Panc1 (cell line): ENCODE measurements at regions not wholly inside any gene's neighbourhood (a gene's known extent, or its start where the extent isn't known, plus 50 kb on each side); places are given as distances from the start of the nearest gene placed in this dataset.

Source experiments
- ATAC-seq: fragments of 200-7000 bp; cut with Tn5 transposase; 2 replicates; pipeline ENCODE4 v1.9.1; 2020; ENCODE audit warnings: mild to moderate bottlenecking, moderate library complexity
- BruUV-seq: library from RNA; stranded (reverse); fragments of 400-500 nt; replicated peaks from 2 replicates; lab custom pipeline; 2021; lab: Mats Ljungman, UMichigan
- CTCF ChIA-PET: fragments of 300-600 bp; sonication (Branson Sonifier 250); formaldehyde crosslinking; loops from one replicate; lab custom pipeline; 2022; ENCODE audit warnings: antibody characterized with exemption; lab: Charles Lee
- POLR2A ChIA-PET: fragments of 300-600 bp; sonication (Branson Sonifier 250); formaldehyde crosslinking; loops from one replicate; lab custom pipeline; 2022; ENCODE audit warnings: antibody characterized with exemption; lab: Charles Lee
- DNase-seq: peaks from one replicate; pipeline ENCODE4 v3.0.0-alpha.2; 2010; ENCODE audit warnings: low read depth, low spot score
- H3K27ac ChIP-seq: 2 replicates; pipeline ENCODE4 v1.5.1; 2011; ENCODE audit warnings: mild to moderate bottlenecking, low read length, inconsistent platforms
- H3K27me3 ChIP-seq: fragments of 200-500 bp; sonication (Bioruptor generic); 2 replicates; pipeline ENCODE4 v1.6.0; 2014; ENCODE audit warnings: low read length, inconsistent platforms; ENCODE audit not compliant: control insufficient read depth, insufficient read depth
- H3K36me3 ChIP-seq: fragments of 200-500 bp; sonication (Bioruptor generic); 2 replicates; pipeline ENCODE4 v1.5.1; 2014; ENCODE audit warnings: inconsistent platforms, mild to moderate bottlenecking, low read length, moderate library complexity; ENCODE audit not compliant: control insufficient read depth, insufficient read depth
- H3K4me1 ChIP-seq: 2 replicates; pipeline ENCODE4 v1.5.1; 2011; ENCODE audit warnings: inconsistent platforms, mild to moderate bottlenecking, low read length, moderate library complexity; ENCODE audit not compliant: control insufficient read depth, insufficient read depth
- H3K4me3 ChIP-seq, 2 experiments: 2 replicates each; pipeline ENCODE4 v1.5.1; 2011 to 2012; ENCODE audit warnings: low read depth in 2 of 2, low read length in 2 of 2, mild to moderate bottlenecking in 2 of 2, inconsistent platforms in 1 of 2, moderate library complexity in 1 of 2
- H3K9me3 ChIP-seq: fragments of 200-500 bp; sonication (Bioruptor generic); 2 replicates; pipeline ENCODE4 v1.5.1; 2014; ENCODE audit warnings: low read depth, mild to moderate bottlenecking, inconsistent platforms, low read length, moderate library complexity; ENCODE audit not compliant: control insufficient read depth, insufficient read depth
- POLR2AphosphoS5 ChIP-seq: IDR thresholded peaks from 2 replicates; pipeline ENCODE4 v1.6.1; 2012; ENCODE audit warnings: mild to moderate bottlenecking, low read depth, low read length, moderate library complexity
- SIN3A ChIP-seq: IDR thresholded peaks from 2 replicates; pipeline ENCODE4 v1.6.1; 2012; ENCODE audit warnings: low read depth, mild to moderate bottlenecking, low read length, moderate library complexity, borderline replicate concordance; ENCODE audit not compliant: insufficient read depth
- TCF7L2 ChIP-seq: IDR thresholded peaks from 2 replicates; pipeline ENCODE4 v1.6.1; 2011; ENCODE audit warnings: mild to moderate bottlenecking, low read depth, low read length, inconsistent platforms
- in situ Hi-C: cut with HindIII; loops from 2 replicates; pipeline ENCODE4 v1.10.0; 2016; ENCODE audit warnings: low sequenced_read_pairs, low pct_unique_long_range_greater_than_20kb
- intact Hi-C: fragments of 100-400 bp; cut with micrococcal nuclease; formaldehyde crosslinking; loops from one replicate; pipeline ENCODE4 v1.10.0; 2022; ENCODE audit not compliant: unreplicated experiment
- TF ChIP-seq, protein P1 (sequence below): fragments of 450-650 bp; IDR thresholded peaks from 2 replicates; pipeline ENCODE4 v1.5.1; 2017; ENCODE audit warnings: mild to moderate bottlenecking
- TF ChIP-seq, protein P2 (sequence below), 2 experiments: IDR thresholded peaks; 2 replicates each; pipeline ENCODE4 v1.6.1; 2011 to 2012; ENCODE audit warnings: low read depth in 2 of 2, control low read depth in 1 of 2, low read length in 1 of 2, mild to moderate bottlenecking in 1 of 2, moderate library complexity in 1 of 2; ENCODE audit not compliant: insufficient read depth in 1 of 2

DNA sequence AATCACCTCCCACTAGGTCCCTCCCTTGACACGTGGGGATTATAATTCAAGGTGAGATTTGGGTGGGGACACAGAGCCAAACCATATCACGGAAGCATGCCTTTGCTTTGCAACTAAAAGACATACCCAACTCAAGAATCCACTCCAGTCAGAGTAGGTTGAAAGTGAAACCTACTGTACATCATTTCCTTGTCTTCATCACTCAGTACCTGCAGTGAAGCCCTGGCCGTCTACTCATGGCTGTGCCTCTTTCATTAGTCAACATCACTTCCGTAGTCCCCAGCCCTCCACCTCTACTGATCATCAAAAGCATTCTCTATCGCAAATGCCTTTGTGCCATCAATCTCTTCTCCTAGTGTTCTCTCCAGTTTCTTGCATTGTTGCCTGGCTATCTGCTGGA lies 343.1 kb upstream of the ARGLU1 start:
- DNase-seq (no peak), ATAC-seq (no peak)
- no peaks in the 10 kb centered on the region; the same call in 1 of the 2 replicates for H3K27me3 ChIP-seq
- in situ Hi-C loops, result no loop called here
- H3K4me3 ChIP-seq, result no peak overlapping the region
- intact Hi-C loops, result no loop called here
- ChIA-PET CTCF (no interaction called here), POLR2A (no interaction called here)
- H3K9me3 ChIP-seq, result no peaks in the 10 kb centered on the region
- TF ChIP-seq, protein P1, sequence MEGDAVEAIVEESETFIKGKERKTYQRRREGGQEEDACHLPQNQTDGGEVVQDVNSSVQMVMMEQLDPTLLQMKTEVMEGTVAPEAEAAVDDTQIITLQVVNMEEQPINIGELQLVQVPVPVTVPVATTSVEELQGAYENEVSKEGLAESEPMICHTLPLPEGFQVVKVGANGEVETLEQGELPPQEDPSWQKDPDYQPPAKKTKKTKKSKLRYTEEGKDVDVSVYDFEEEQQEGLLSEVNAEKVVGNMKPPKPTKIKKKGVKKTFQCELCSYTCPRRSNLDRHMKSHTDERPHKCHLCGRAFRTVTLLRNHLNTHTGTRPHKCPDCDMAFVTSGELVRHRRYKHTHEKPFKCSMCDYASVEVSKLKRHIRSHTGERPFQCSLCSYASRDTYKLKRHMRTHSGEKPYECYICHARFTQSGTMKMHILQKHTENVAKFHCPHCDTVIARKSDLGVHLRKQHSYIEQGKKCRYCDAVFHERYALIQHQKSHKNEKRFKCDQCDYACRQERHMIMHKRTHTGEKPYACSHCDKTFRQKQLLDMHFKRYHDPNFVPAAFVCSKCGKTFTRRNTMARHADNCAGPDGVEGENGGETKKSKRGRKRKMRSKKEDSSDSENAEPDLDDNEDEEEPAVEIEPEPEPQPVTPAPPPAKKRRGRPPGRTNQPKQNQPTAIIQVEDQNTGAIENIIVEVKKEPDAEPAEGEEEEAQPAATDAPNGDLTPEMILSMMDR, result no peak
- no peak for TF ChIP-seq TCF7L2
- no peak for TF ChIP-seq SIN3A
- no peak for TF ChIP-seq POLR2AphosphoS5
- TF ChIP-seq, protein P2, sequence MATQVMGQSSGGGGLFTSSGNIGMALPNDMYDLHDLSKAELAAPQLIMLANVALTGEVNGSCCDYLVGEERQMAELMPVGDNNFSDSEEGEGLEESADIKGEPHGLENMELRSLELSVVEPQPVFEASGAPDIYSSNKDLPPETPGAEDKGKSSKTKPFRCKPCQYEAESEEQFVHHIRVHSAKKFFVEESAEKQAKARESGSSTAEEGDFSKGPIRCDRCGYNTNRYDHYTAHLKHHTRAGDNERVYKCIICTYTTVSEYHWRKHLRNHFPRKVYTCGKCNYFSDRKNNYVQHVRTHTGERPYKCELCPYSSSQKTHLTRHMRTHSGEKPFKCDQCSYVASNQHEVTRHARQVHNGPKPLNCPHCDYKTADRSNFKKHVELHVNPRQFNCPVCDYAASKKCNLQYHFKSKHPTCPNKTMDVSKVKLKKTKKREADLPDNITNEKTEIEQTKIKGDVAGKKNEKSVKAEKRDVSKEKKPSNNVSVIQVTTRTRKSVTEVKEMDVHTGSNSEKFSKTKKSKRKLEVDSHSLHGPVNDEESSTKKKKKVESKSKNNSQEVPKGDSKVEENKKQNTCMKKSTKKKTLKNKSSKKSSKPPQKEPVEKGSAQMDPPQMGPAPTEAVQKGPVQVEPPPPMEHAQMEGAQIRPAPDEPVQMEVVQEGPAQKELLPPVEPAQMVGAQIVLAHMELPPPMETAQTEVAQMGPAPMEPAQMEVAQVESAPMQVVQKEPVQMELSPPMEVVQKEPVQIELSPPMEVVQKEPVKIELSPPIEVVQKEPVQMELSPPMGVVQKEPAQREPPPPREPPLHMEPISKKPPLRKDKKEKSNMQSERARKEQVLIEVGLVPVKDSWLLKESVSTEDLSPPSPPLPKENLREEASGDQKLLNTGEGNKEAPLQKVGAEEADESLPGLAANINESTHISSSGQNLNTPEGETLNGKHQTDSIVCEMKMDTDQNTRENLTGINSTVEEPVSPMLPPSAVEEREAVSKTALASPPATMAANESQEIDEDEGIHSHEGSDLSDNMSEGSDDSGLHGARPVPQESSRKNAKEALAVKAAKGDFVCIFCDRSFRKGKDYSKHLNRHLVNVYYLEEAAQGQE (IDR thresholded peaks at IDR 0.05; ENCODE audit: insufficient read depth in 1 of 2, low read depth in 2 of 2, low read length in 1 of 2), result no peak
- H3K36me3 ChIP-seq, result no peaks in the 10 kb centered on the region
- H3K27ac ChIP-seq, result no peak overlapping the region
- no peaks in the 10 kb centered on the region for H3K4me1 ChIP-seq
- BruUV-seq, result no TSS peak

DNA sequence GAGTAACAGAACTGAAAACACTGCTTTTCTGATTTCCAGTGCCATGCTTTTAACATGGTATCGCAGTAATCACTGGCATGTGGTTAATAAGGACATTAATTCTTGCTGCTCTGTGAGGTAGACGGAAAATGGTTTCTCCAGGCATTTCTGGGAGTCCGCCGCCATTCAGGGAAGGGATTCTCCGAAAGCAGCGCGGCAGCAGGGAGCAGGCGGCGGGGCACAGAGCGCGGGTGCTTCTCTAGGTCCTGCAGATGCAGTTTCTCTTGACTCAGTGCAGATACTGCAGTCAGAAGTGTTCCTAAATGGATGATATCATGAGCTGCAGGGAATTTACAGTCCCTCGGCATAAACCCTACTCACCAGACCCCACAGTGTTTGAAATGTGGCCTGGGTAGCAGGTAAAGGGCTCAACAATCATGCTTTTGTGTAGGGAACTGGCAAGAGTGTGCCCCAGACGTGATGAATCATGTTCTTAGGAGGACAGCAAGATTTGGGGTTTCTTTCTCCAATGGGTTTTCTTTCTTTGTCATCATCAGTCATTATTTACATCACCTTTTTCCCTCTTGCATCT lies 338.6 kb upstream of the ARGLU1 start:
- TF ChIP-seq, protein P1, result no peak
- no peak for TF ChIP-seq POLR2AphosphoS5
- TF ChIP-seq SIN3A, result no peak
- no peak for TF ChIP-seq TCF7L2
- TF ChIP-seq, protein P2 (IDR thresholded peaks at IDR 0.05; ENCODE audit: insufficient read depth in 1 of 2, low read depth in 2 of 2, low read length in 1 of 2), result no peak
- Histone ChIP-seq H3K36me3 (no peaks in the 10 kb centered on the region), H3K27ac (no peak overlapping the region), H3K4me1 (no peaks in the 10 kb centered on the region), H3K27me3 (no peaks in the 10 kb centered on the region; the same call in 1 of the 2 replicates), H3K9me3 (no peaks in the 10 kb centered on the region), H3K4me3 (no peak overlapping the region)
- CTCF ChIA-PET, result no interaction called here
- in situ Hi-C loops (no loop called here), intact Hi-C loops (no loop called here)
- ATAC-seq, result no peak
- DNase-seq, result no peak
- POLR2A ChIA-PET, result no interaction called here
- BruUV-seq, result no TSS peak
